NCI-H1436 treated with DMSO at 0.1 percent for 48 hours (cell line): ENCODE measurements at regions not wholly inside any gene's neighbourhood (a gene's known extent, or its start where the extent isn't known, plus 50 kb on each side); places are given as distances from the start of the nearest gene placed in this dataset.
"Not testable (repeated sequence)": the region's sequence is repeated elsewhere in the genome, so short reads cannot be mapped to it uniquely, and the experiment has no call there.

ENCODE experiments used
- DNase-seq: peaks from one replicate; lab custom pipeline; 2025; lab: John Stamatoyannopoulos, UW

GRCh38 chr11:81887671-81888070, 846.0 kb downstream of the FAM181B start:
- no peak for DNase-seq

DNA sequence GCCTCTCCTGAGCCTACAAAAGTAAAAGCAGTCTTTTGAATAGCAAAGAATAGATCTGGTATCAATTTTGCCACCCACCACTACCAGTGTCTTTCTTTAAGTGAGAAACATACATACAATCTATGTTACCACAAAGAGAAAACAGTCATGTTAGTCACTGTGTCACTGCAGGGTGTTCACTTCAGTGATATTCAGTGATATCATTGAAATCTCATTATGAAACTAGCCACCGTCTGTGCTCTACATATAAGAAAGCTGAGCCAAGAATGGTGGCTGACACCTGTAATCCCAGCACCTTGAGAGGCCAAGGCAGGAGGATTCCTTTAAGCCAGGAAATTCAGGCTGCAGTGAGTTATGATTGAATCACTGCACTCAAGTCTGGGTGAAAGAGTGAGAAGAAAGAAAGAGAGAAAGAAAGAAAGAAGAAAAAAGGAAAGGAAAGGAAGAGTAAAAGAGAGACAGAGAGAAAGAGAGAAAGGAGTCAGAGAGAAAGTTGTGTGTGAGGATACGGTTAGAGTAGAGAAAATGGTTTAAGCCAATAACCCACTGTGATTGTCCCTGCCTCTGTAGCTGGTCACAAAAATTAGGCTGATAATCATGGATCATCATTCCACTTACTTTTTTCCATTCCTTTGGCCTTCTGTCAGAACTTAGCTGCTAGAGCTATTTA, 847.1 kb downstream of the FAM181B start:
- no peak for DNase-seq

GRCh38 chr11:81874635-81875034, 859.0 kb downstream of the FAM181B start:
- no peak for DNase-seq

DNA sequence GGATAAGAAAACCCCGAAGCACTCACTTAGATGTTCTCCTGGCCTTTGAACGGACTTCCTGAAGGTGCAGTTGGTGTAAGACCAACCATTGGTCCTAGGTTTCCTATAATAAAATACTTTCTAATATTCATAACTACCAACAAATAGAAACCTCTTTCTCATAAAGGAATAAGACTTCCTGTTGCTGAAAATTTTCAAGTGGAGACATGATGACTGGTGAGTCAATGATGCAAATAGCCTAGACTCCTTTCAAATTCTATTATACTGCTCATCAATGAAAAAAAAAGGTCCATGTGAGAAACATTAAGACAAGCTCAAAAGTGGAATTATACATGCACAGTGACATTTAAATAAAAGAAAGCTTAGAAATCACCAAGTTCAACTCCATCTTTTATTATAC, 862.8 kb downstream of the FAM181B start:
- DNase-seq, result no peak

DNA sequence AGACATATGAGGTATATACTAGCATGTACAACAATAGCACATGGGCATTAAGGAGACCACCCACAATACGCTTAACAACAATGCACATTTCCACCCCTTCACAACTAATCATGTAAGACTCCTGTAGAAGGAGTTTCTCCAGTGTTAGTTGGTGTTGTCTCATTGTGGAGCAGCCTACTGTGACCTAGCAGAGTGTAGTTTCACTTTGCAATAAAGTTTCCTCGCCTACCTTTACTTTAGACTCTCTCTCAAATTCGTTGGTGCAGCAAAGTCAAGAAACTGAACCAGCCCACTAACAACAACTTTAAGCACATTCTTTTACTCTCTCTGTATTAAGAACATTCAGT, 863.6 kb downstream of the FAM181B start:
- DNase-seq, result no peak

DNA sequence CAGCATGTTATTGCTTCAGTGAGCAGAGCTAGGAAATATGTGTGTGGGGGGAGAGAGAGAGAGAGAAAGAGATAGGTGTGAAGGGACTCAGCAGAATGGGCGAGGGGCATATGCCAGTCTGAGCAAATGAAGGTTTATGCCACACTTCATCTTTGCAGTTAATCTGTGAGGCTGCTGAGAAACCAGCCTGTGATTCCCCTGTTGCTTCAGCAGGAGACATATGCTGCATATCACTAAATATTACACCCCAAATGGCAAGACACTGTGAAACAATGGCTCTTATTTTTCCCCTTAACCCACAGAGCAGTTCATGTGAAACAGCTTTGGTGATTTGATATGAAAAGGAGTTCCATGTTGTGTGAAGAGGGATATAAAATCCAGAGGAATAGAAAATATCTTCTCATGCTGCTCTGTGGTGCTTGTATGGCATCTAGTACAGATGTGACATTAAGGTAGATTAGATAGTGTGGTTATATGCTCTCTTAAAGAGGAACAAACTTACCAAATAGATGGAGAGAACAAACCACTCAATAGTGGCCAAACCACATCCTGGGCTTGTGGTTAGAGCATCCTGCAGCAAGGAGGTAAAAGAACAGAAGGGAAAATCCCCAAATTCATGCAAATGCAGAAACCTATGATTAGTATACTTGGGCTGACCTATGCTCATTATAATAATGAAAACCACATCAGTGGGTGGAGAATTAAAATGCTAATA, 864.2 kb downstream of the FAM181B start:
- DNase-seq, result no peak

GRCh38 chr11:81866896-81867295, 866.8 kb downstream of the FAM181B start:
- DNase-seq, result no peak

DNA sequence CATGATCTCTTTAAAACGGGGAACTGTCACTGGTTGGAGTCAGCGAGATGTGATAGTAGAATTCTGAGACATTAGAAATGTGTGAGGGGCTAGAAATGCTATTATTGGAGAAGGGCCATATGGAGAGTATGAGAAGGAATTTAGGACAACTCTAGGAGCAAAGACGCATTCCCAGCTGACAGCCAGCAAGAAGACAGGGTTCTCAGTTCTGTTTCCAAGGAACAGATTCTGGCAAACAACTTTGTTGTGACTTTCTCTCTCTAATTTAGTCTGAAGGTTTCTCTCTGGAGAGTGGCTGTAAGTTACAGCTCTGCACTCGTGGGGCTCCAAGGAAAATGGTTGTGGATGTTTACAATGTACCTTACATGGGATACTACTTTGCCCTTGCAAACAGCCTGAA, 876.3 kb downstream of the FAM181B start:
- no peak for DNase-seq

DNA sequence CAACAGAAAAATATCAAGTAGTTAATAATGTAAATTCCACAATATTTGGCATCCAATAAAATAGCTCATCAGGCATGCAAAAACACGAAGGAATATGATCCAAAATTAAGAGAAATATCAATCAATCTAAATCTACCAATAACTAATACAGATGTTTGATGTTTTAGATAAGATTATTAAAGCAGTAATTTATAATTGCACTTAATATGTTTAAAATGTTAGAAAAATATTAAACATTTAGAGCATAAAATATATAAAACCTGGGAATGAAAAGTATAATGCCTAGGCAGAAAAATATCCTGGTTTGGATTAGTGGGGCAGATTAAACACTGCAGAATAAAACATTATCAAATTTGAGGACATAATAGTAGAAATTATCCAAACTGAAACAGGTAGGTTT, 879.9 kb downstream of the FAM181B start:
- DNase-seq, result no peak

DNA sequence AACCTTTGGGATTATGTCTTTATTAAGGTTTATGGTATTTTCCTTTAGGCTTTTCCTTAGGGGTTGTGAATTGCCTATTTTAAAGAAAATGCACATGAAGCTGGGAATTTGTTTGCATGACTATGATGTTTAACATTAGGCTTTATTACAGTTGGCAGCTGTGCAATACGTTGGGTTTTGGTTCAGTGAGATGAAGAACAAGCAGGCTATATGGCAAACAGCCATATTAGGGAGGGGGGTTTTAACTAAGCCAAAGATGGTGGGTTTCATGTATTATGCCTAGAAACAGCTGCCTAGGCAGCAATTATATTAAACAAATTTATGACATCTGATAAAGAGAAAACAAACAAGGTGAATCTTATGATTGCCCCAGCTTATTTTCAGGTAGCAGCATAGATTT, 880.8 kb downstream of the FAM181B start:
- DNase-seq, result no peak

GRCh38 chr11:81840380-81840779, 893.3 kb downstream of the FAM181B start:
- DNase-seq, result no peak

- DNase-seq, result no peak
These were observed 893.7 kb downstream of the FAM181B start for GRCh38 chr11:81839976-81840375.

DNA sequence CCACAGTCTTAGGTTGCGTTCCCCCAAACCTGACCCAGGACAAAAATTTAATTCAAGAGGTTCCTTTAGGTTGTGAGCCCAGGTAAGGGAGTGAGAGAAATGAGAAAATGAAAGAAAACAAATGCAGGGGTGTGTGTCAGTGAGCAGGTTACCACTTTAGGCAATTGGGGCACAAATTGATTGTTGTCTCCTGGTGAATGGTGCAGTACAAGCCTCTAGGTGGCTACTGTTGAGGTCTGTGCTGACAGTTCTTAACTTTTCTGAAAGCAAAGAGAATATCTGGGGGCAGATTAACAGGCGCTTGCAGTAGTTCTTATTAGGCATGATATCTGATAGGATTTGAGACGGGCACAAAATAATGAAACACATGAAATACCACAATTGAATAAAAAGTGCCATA, 894.6 kb downstream of the FAM181B start:
- no peak for DNase-seq

GRCh38 chr11:81829976-81830375, 903.7 kb downstream of the FAM181B start:
- DNase-seq, result no peak

- no peak for DNase-seq
These were observed 908.3 kb downstream of the FAM181B start for GRCh38 chr11:81825346-81825745.

DNA sequence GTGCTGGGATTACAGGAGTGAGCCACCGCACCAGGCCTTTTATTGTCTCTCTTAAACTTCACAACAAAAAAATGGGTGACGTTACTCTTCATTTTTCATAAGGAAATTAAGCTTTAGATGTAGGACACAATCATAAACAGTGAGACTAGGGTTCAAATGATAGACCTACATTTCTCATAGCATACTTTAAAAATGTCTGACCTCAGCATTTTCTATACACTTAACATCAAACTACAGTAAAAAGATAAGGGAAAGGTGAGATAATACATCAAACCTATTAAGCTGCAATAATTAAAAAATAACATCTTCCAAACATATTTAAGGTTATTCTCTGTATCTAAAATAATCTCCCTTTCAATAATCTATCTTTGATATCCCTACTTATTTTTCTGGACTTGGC, 914.2 kb downstream of the FAM181B start:
- DNase-seq, result no peak

DNA sequence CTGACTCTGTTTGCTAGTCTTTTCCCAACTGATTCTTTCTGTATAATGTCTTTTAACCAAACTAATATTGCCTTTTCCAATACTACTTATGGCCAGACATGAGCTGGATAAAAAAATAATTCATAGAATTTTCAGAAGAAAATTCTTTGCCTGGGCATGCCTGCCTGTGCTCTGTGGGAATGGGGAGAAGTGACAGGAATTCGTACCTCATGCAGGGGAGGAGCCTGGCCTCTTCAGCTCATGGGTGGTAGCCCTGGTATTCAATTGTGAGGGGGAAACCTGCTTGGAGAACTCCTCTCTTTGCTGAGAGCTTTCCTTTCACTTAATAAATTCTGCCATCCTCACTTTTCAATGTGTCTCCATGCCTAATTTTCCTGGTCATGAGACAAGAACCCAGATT, 928.8 kb downstream of the FAM181B start:
- DNase-seq, result no peak

GRCh38 chr11:81802591-81802990, 931.1 kb downstream of the FAM181B start:
- no peak for DNase-seq

- DNase-seq, result no peak
These were observed 941.2 kb downstream of the FAM181B start for GRCh38 chr11:81792416-81792815.

- no peak for DNase-seq
These were observed 946.0 kb downstream of the FAM181B start for GRCh38 chr11:81787584-81788049.

- no peak for DNase-seq
These were observed 961.5 kb downstream of the FAM181B start for GRCh38 chr11:81772166-81772565.

DNA sequence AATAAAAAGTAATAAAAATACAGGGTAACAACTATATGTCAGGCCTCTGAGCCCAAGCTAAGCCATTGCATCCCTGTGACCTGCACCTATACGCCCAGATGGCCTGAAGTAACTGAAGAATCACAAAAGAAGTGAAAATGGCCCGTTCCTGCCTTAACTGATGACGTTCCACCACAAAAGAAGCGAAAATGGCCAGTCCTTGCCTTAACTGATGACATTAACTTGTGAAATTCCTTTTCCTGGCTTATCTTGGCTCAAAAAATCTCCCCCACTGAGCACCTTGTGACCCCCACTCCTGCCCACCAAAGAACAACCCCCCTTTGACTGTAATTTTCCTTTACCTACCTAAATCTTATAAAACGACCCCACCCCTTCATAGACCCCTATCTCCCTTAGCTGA, 963.8 kb downstream of the FAM181B start:
- not testable (repeated sequence) for DNase-seq

GRCh38 chr11:81756864-81757595, 976.6 kb downstream of the FAM181B start:
- DNase-seq, result no peak
